ENCODE measurements at regions not wholly inside any gene's neighbourhood (a gene's known extent, or its start where the extent isn't known, plus 50 kb on each side); places are given as distances from the start of the nearest gene placed in this dataset.

GRCh38 chr3:174749143-174749542, 110.0 kb upstream of the NAALADL2 start:
- H3K4me3 ChIP-seq (ENCODE audit: extremely low read depth in 1 of 4, insufficient read depth in 2 of 4, low read depth in 3 of 4, low read length in 4 of 4): no peak overlapping the region
- ChIA-PET CTCF (ENCODE audit: partially characterized antibody) (no interaction called here), POLR2A (ENCODE audit: partially characterized antibody) (no interaction called here)
- no peak overlapping the region for H3K14ac ChIP-seq (ENCODE audit: insufficient read length)
- H2BK20ac ChIP-seq (ENCODE audit: low read length): no peak overlapping the region
- H4K91ac ChIP-seq (replicated peaks; ENCODE audit: insufficient read length, low read length): no peak overlapping the region
- no peak for FAIRE-seq
- H3K27me3 ChIP-seq (replicated peaks in 1 of 4; ENCODE audit: control insufficient read depth in 3 of 4, extremely low read depth in 1 of 4, insufficient read depth in 3 of 4, low read length in 3 of 4): peaks cover 0 to 1% (median 0%) of the 10 kb centered on the region in 4 experiments; a peak in 1 of 7 replicates
- H4K5ac ChIP-seq (ENCODE audit: insufficient read length, low read depth, low read length): no peak overlapping the region
- no peaks in the 10 kb centered on the region for H3K4me1 ChIP-seq (replicated peaks in 1 of 4; ENCODE audit: control insufficient read depth in 3 of 4, insufficient read depth in 4 of 4, low read length in 3 of 4)
- no peaks in the 10 kb centered on the region for H4K20me1 ChIP-seq (replicated peaks in 1 of 2; ENCODE audit: control insufficient read depth in 1 of 2, insufficient read depth in 2 of 2, low read length in 2 of 2)
- H3K23ac ChIP-seq (ENCODE audit: insufficient read length): no peak overlapping the region
- no peak overlapping the region for H4K8ac ChIP-seq (ENCODE audit: extremely low read depth, insufficient read depth, low read length)
- H3K56ac ChIP-seq (replicated peaks; ENCODE audit: insufficient read length, low read depth, low read length): no peak overlapping the region
- TF ChIP-seq CTBP2 (IDR thresholded peaks at IDR 0.05; ENCODE audit: borderline replicate concordance, insufficient read depth, insufficient read length, low read length) (no peak), TEAD4 (IDR thresholded peaks at IDR 0.05; ENCODE audit: low read depth, low read length) (no peak), SP4 (IDR thresholded peaks at IDR 0.05; ENCODE audit: low read length) (no peak), CHD2 (IDR thresholded peaks at IDR 0.05; ENCODE audit: low read length) (no peak)
- no peak overlapping the region for H3K9ac ChIP-seq (replicated peaks in 1 of 4; ENCODE audit: extremely low read depth in 1 of 4, low read depth in 3 of 4, low read length in 3 of 4)
- H3K79me2 ChIP-seq (ENCODE audit: control insufficient read depth in 1 of 2, insufficient read depth in 2 of 2, low read length in 2 of 2): no peaks in the 10 kb centered on the region
- no peak overlapping the region for H2BK15ac ChIP-seq (ENCODE audit: low read length)
- DNase-seq (ENCODE audit: low read depth in 1 of 2, low spot score in 2 of 2): no peak
- no peak overlapping the region for H2BK5ac ChIP-seq (ENCODE audit: low read depth, low read length)
- no peaks in the 10 kb centered on the region for H3K9me3 ChIP-seq (ENCODE audit: insufficient read depth in 2 of 2, low read depth in 1 of 2, low read length in 1 of 2)
- no peak overlapping the region for H3K27ac ChIP-seq (ENCODE audit: low read depth, low read length)
- no peak overlapping the region for H2AK5ac ChIP-seq (ENCODE audit: low read depth, low read length)
- no peak overlapping the region for H2BK12ac ChIP-seq (ENCODE audit: low read depth, low read length)
- no peak overlapping the region for H3K4ac ChIP-seq (replicated peaks; ENCODE audit: insufficient read length, low read depth, low read length)
- no peaks in the 10 kb centered on the region for H3K36me3 ChIP-seq (ENCODE audit: control insufficient read depth in 2 of 4, insufficient read depth in 4 of 4, low read length in 3 of 4)
- H2AFZ ChIP-seq (ENCODE audit: low read length): no peak overlapping the region
- WGBS, 2 experiments (ENCODE audit: extremely low coverage in 1 of 2, insufficient coverage in 1 of 2, insufficient read length in 1 of 2, insufficient replicate concordance in 2 of 2, low coverage in 1 of 2, low lambda C conversion rate in 2 of 2, missing lambda C conversion rate in 1 of 2): 88% methylated on average over 2 of the region's 2 CpGs; no CpG with 5 or more reads in 1 of the 2 experiments
- no peak overlapping the region for H3K4me2 ChIP-seq (ENCODE audit: insufficient read depth in 1 of 2, low read depth in 2 of 2, low read length in 2 of 2)
- H3K23me2 ChIP-seq (ENCODE audit: low read depth, low read length): no peaks in the 10 kb centered on the region
- H2BK120ac ChIP-seq (replicated peaks; ENCODE audit: low read depth, low read length): no peak overlapping the region
- H3K79me1 ChIP-seq (ENCODE audit: low read depth, low read length): no peaks in the 10 kb centered on the region
- H3K18ac ChIP-seq (ENCODE audit: extremely low read depth, low read length): no peak overlapping the region
